Endothelial cell of umbilical vein (primary cell): ENCODE measurements at regions not wholly inside any gene's neighbourhood (a gene's known extent, or its start where the extent isn't known, plus 50 kb on each side); places are given as distances from the start of the nearest gene placed in this dataset.

ENCODE experiments used
- CTCF ChIP-seq, 2 donors: IDR thresholded peaks; 1 replicate in 1 of 2; 2 replicates in 1 of 2; pipeline ENCODE4 v1.5.1; 2011; ENCODE audit warnings: low read length in 2 of 2, mild to moderate bottlenecking in 2 of 2, moderate library complexity in 2 of 2, control low read depth in 1 of 2, inconsistent platforms in 1 of 2, low read depth in 1 of 2; ENCODE audit not compliant: insufficient read depth in 1 of 2; ENCODE audit errors: extremely low read depth in 1 of 2
- EZH2 ChIP-seq: IDR thresholded peaks from 2 replicates; pipeline ENCODE4 v1.6.1; 2012; ENCODE audit warnings: borderline replicate concordance, low read depth, mild to moderate bottlenecking, moderate library complexity, low read length, inconsistent platforms; ENCODE audit not compliant: severe bottlenecking
- POLR2A ChIP-seq: IDR thresholded peaks from 2 replicates; pipeline ENCODE4 v1.6.1; 2012; ENCODE audit warnings: low read depth, mild to moderate bottlenecking, control low read depth, low read length
- POLR2AphosphoS5 ChIP-seq: IDR thresholded peaks from 2 replicates; pipeline ENCODE4 v1.6.1; 2012; ENCODE audit warnings: low read depth, mild to moderate bottlenecking, control low read depth, low read length, moderate library complexity; ENCODE audit not compliant: insufficient read depth
- TF ChIP-seq, protein P1 (sequence below): IDR thresholded peaks from 2 replicates; pipeline ENCODE4 v1.6.1; 2011; ENCODE audit not compliant: insufficient read depth, insufficient read length

DNA sequence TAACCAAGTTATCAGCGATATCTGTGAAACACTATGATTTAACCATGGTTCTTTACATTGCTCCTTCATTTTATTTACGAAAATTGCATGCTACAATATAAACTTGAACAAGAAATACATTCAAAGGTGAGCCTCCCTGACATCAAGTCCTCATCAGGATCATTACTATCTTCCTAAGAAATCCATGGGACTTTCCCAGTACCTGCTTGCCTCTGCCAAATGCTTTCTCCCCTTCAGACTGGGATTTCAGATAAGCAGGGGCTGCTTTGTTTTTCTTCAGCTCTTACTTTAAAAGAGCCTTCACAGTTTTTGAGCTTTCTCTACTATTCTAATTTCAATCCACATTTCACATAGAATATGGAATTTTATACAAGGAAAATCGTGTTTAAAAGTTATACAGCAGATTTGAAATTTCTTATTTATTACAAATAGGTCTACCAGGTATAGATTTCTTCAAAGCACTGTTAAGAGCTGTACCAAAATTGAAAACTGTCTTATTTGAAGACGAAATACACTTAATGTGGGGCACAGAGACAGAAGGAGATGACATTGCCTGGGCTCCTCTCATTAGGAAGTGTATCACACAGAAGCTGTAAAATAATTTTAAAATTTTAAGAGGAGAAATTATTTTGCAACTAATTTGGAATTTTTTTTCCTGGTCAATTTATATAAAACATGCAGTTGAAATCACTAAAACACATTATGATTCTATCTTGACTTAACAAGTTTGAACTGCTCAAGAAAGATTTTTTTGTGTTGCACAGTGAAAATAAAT, 615.0 kb upstream of the AGTR1 start:
- TF ChIP-seq POLR2A, result no peak
- no peak for TF ChIP-seq CTCF (IDR thresholded peaks at IDR 0.05; ENCODE audit: extremely low read depth in 1 of 2, insufficient read depth in 1 of 2, low read depth in 1 of 2, low read length in 2 of 2)
- TF ChIP-seq POLR2AphosphoS5, result no peak
- TF ChIP-seq, protein P1, sequence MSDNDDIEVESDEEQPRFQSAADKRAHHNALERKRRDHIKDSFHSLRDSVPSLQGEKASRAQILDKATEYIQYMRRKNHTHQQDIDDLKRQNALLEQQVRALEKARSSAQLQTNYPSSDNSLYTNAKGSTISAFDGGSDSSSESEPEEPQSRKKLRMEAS, result no peak
- no peak for TF ChIP-seq EZH2
